Colonic mucosa (tissue), 4 donors: ENCODE measurements at regions not wholly inside any gene's neighbourhood (a gene's known extent, or its start where the extent isn't known, plus 50 kb on each side); places are given as distances from the start of the nearest gene placed in this dataset.

Experiments used
- DNase-seq: peaks from one replicate; pipeline ENCODE4 v3.0.0-alpha.2; 2020
- H3K27ac ChIP-seq: fragments of 200-600 bp; one replicate; pipeline ENCODE4 v1.8.0; 2021
- H3K27me3 ChIP-seq: fragments of 200-600 bp; one replicate; pipeline ENCODE4 v1.8.0; 2021
- H3K36me3 ChIP-seq: fragments of 200-600 bp; one replicate; pipeline ENCODE4 v1.8.0; 2021
- H3K4me1 ChIP-seq: fragments of 200-600 bp; one replicate; pipeline ENCODE4 v1.8.0; 2021; ENCODE audit warnings: mild to moderate bottlenecking
- H3K4me3 ChIP-seq: fragments of 200-600 bp; one replicate; pipeline ENCODE4 v1.8.0; 2021
- H3K9ac ChIP-seq, 2 donors: one replicate each; pipeline ENCODE4 v1.7.0; 2013; ENCODE audit warnings: control low read depth in 2 of 2, low read depth in 2 of 2, low read length in 2 of 2
- H3K9me3 ChIP-seq: fragments of 200-600 bp; one replicate; pipeline ENCODE4 v1.8.0; 2021
- intact Hi-C: fragments of 100-400 bp; cut with DNase I; formaldehyde crosslinking; loops from one replicate; pipeline ENCODE4 v1.14.1; 2022
- TF ChIP-seq, protein P1 (sequence below): fragments of 200-600 bp; IDR thresholded peaks from one replicate; pipeline ENCODE4 v1.8.0; 2022; ENCODE audit warnings: antibody characterized with exemption, mild to moderate bottlenecking
- donor health status: healthy.
- donor health status: DM: no; HTN: no; CAD: no.
- donor health status: DM: no; HTN: no; CAD: no.

DNA sequence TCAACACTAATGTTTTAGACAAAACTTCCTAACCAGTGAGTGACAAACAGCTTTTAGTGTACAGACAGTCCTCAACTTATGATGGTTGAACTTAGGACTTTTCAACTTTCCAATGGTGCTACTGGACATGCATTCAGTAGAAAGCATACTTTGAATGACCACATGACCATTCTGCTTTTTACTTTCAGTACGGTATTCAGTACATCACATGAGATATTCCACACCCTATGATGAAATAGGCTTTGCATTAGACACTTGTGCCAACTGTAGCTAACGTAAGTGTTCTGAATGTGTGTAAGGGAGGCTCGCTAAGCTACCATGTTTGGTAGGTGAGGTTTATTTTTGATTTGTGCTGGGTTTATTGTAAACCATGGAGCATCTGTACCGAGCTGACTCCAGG is 113.7 kb downstream of the WNT7A start:
- no peaks in the 10 kb centered on the region for H3K9me3 ChIP-seq
- no peaks in the 10 kb centered on the region for H3K36me3 ChIP-seq
- TF ChIP-seq, protein P1, sequence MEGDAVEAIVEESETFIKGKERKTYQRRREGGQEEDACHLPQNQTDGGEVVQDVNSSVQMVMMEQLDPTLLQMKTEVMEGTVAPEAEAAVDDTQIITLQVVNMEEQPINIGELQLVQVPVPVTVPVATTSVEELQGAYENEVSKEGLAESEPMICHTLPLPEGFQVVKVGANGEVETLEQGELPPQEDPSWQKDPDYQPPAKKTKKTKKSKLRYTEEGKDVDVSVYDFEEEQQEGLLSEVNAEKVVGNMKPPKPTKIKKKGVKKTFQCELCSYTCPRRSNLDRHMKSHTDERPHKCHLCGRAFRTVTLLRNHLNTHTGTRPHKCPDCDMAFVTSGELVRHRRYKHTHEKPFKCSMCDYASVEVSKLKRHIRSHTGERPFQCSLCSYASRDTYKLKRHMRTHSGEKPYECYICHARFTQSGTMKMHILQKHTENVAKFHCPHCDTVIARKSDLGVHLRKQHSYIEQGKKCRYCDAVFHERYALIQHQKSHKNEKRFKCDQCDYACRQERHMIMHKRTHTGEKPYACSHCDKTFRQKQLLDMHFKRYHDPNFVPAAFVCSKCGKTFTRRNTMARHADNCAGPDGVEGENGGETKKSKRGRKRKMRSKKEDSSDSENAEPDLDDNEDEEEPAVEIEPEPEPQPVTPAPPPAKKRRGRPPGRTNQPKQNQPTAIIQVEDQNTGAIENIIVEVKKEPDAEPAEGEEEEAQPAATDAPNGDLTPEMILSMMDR, result no peak
- H3K4me3 ChIP-seq, result no peak overlapping the region
- intact Hi-C loops, result no loop called here
- H3K9ac ChIP-seq, result no peak overlapping the region
- DNase-seq, result no peak
- H3K27ac ChIP-seq, result no peak overlapping the region
- H3K4me1 ChIP-seq, result no peaks in the 10 kb centered on the region
- no peaks in the 10 kb centered on the region for H3K27me3 ChIP-seq

DNA sequence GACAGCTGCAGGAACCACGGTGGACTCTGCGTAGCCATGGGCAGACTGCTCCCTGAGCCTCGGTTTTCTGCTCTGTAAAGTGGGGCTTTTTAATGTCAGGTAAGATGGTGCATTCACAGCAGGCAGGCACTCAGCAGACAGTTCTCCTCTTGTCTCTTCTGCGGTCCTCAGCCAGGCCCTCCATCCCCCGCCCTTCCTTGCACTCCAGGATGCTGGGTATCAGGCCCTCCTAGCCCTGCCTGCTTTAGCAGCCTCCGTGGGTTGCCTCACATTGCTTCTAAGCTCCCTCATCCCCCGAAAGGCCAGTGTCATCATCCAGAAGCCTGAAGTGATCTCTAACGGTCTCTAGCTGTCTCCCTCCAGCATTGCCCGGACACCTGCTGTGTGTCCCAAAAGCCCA is 115.7 kb downstream of the WNT7A start:
- H3K36me3 ChIP-seq, result no peaks in the 10 kb centered on the region
- H3K27me3 ChIP-seq, result no peaks in the 10 kb centered on the region
- intact Hi-C loops, result no loop called here
- H3K9me3 ChIP-seq, result no peaks in the 10 kb centered on the region
- no peak overlapping the region for H3K27ac ChIP-seq
- TF ChIP-seq, protein P1, result no peak
- no peak overlapping the region for H3K4me3 ChIP-seq
- H3K4me1 ChIP-seq, result no peaks in the 10 kb centered on the region
- H3K9ac ChIP-seq, result no peak overlapping the region
- DNase-seq, result no peak

DNA sequence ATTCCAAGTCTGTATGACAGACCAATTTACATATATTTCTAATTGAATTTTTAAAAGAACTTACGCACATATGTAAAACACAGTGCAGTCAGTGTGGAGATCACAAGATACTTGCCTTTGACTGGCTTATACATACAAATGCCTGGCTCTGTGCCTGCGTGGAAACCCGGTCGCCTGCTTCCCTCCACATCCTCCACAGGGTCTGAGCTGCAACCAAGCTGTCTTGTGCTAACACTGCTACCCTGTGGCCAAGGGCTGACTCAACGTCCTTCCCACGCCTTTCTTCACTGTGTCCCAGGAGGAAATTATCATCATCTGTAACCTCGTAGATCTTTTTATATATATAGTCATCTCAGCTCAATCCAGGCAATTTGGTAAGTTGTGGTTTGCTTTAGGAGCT is 117.0 kb downstream of the WNT7A start:
- no peak for DNase-seq
- Histone ChIP-seq H3K27me3 (no peaks in the 10 kb centered on the region), H3K9me3 (no peaks in the 10 kb centered on the region), H3K4me1 (no peaks in the 10 kb centered on the region), H3K4me3 (no peak overlapping the region), H3K9ac (no peak overlapping the region), H3K36me3 (no peaks in the 10 kb centered on the region), H3K27ac (no peak overlapping the region)
- intact Hi-C loops, result no loop called here
- TF ChIP-seq, protein P1, result no peak

DNA sequence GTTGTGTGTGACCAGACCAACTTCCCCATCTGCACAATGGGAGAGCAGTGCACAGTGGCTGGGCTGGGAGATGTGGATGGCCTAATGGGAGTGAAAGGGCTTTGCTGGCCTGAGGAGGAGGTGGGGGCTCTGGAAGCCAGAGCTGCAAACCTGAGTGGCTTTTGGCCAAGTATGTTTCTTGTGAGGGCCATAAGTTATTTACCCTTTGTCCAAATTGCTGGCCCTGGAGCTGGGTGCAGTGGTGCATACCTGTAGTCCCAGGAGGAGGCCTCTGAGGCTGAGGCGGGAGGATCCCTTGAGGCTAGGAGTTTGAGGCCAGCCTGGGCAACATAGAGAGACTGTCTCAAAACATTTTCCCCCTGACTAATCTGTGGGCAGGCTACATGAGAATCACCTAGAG is 129.1 kb downstream of the WNT7A start:
- Histone ChIP-seq H3K27me3 (no peaks in the 10 kb centered on the region), H3K9ac (no peak overlapping the region), H3K27ac (no peak overlapping the region), H3K4me1 (no peaks in the 10 kb centered on the region), H3K4me3 (no peak overlapping the region), H3K36me3 (no peaks in the 10 kb centered on the region), H3K9me3 (no peaks in the 10 kb centered on the region)
- no peak for DNase-seq
- TF ChIP-seq, protein P1, result no peak
- intact Hi-C loops, result no loop called here

DNA sequence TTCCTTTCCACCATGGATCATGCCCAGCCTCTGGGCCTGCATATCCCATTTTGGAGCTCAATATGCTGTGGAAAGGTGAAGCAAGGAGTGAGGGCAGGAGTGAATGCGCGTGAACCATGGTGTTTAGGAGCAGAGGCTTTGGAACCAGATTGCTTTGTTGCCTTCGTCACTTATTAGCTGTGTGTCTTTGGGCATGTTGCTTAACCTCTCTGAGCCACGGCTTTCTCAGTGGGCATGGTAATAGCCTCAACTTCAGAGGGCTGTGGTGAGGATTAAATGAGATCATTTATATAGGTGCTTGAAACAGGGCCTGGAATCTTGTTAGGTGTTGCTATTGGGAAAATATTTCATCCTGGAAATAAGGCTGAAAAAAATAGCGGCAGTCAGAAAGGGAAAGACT is 129.7 kb downstream of the WNT7A start:
- intact Hi-C loops, result no loop called here
- no peaks in the 10 kb centered on the region for H3K9me3 ChIP-seq
- no peaks in the 10 kb centered on the region for H3K4me1 ChIP-seq
- no peak for DNase-seq
- no peak overlapping the region for H3K9ac ChIP-seq
- TF ChIP-seq, protein P1, result no peak
- no peaks in the 10 kb centered on the region for H3K36me3 ChIP-seq
- no peak overlapping the region for H3K27ac ChIP-seq
- no peak overlapping the region for H3K4me3 ChIP-seq
- no peaks in the 10 kb centered on the region for H3K27me3 ChIP-seq
